OCI-LY7 (cell line): ENCODE measurements at regions not wholly inside any gene's neighbourhood (a gene's known extent, or its start where the extent isn't known, plus 50 kb on each side); places are given as distances from the start of the nearest gene placed in this dataset.

Experiments used
- BruUV-seq: library from RNA; stranded (reverse); fragments of 400-500 nt; replicated peaks from 2 replicates; lab custom pipeline; 2021; lab: Mats Ljungman, UMichigan
- CTCF ChIA-PET: fragments of 300-600 bp; sonication (Branson Sonifier 250); formaldehyde crosslinking; loops from one replicate; lab custom pipeline; 2022; ENCODE audit warnings: antibody characterized with exemption; ENCODE audit not compliant: unreplicated experiment; lab: Charles Lee
- POLR2A ChIA-PET: fragments of 300-600 bp; sonication (Branson Sonifier 250); formaldehyde crosslinking; loops from one replicate; lab custom pipeline; 2022; ENCODE audit warnings: antibody characterized with exemption; lab: Charles Lee
- DNase-seq: peaks from one replicate; pipeline ENCODE4 v3.0.0-alpha.2; 2015; ENCODE audit warnings: low spot score
- H2AFZ ChIP-seq: fragments of 200-600 bp; sonication (generic), shearing (Covaris generic); 2 replicates; pipeline ENCODE4 v1.6.1; 2014; ENCODE audit warnings: mild to moderate bottlenecking, antibody characterized with exemption, low read length, moderate library complexity
- H3K27ac ChIP-seq: fragments of 200-600 bp; sonication (generic); 2 replicates; pipeline ENCODE4 v1.5.1; 2014; ENCODE audit warnings: mixed run types, low read depth, mild to moderate bottlenecking, moderate library complexity, low read length, inconsistent platforms; ENCODE audit not compliant: poor library complexity, severe bottlenecking
- H3K36me3 ChIP-seq: fragments of 200-600 bp; sonication (generic); 2 replicates; pipeline ENCODE4 v1.6.1; 2014; ENCODE audit warnings: mild to moderate bottlenecking, antibody characterized with exemption, low read length, moderate library complexity, mixed read lengths; ENCODE audit not compliant: insufficient read depth
- H3K4me1 ChIP-seq: fragments of 200-600 bp; sonication (generic); 2 replicates; pipeline ENCODE4 v1.5.1; 2014; ENCODE audit warnings: mild to moderate bottlenecking, low read length; ENCODE audit not compliant: insufficient read depth, poor library complexity, severe bottlenecking
- H3K4me2 ChIP-seq: fragments of 200-600 bp; sonication (generic); 2 replicates; pipeline ENCODE4 v1.6.1; 2014; ENCODE audit warnings: mild to moderate bottlenecking, low read length
- H3K4me3 ChIP-seq: fragments of 200-600 bp; sonication (generic); 2 replicates; pipeline ENCODE4 v1.5.1; 2014; ENCODE audit warnings: mild to moderate bottlenecking, low read depth, low read length; ENCODE audit not compliant: poor library complexity, severe bottlenecking
- H3K79me2 ChIP-seq: fragments of 200-600 bp; sonication (generic); 2 replicates; pipeline ENCODE4 v1.6.1; 2016; ENCODE audit warnings: low read depth, mild to moderate bottlenecking, low read length, moderate library complexity, mixed read lengths; ENCODE audit not compliant: insufficient read depth
- H3K9me2 ChIP-seq: fragments of 200-600 bp; sonication (generic); 2 replicates; pipeline ENCODE4 v1.6.1; 2016; ENCODE audit warnings: mild to moderate bottlenecking, low read length, mixed read lengths; ENCODE audit not compliant: insufficient read depth
- H3K9me3 ChIP-seq: fragments of 200-600 bp; sonication (generic); 2 replicates; pipeline ENCODE4 v1.6.1; 2014; ENCODE audit warnings: mild to moderate bottlenecking, mixed run types, low read length, mixed read lengths
- H4K20me1 ChIP-seq: fragments of 200-600 bp; sonication (generic); 2 replicates; pipeline ENCODE4 v1.6.1; 2014; ENCODE audit warnings: mild to moderate bottlenecking, antibody characterized with exemption, low read length, moderate library complexity, mixed read lengths; ENCODE audit not compliant: insufficient read depth
- EZH2phosphoT487 ChIP-seq: fragments of 200-600 bp; sonication (generic); IDR thresholded peaks from 2 replicates; pipeline ENCODE4 v1.6.1; 2018; ENCODE audit warnings: low read depth, borderline replicate concordance, mild to moderate bottlenecking, mixed run types, antibody characterized with exemption, low read length, moderate library complexity, mixed read lengths
- intact Hi-C: fragments of 100-400 bp; cut with micrococcal nuclease; formaldehyde crosslinking; loops from one replicate; pipeline ENCODE4 v1.10.0; 2022; ENCODE audit not compliant: unreplicated experiment
- TF ChIP-seq, protein P1 (sequence below): fragments of 200-600 bp; sonication (generic); conservative IDR thresholded peaks from 2 replicates; pipeline ENCODE4 v1.5.1; 2014; ENCODE audit warnings: mild to moderate bottlenecking, antibody characterized with exemption, low read length, moderate library complexity, mixed read lengths

DNA sequence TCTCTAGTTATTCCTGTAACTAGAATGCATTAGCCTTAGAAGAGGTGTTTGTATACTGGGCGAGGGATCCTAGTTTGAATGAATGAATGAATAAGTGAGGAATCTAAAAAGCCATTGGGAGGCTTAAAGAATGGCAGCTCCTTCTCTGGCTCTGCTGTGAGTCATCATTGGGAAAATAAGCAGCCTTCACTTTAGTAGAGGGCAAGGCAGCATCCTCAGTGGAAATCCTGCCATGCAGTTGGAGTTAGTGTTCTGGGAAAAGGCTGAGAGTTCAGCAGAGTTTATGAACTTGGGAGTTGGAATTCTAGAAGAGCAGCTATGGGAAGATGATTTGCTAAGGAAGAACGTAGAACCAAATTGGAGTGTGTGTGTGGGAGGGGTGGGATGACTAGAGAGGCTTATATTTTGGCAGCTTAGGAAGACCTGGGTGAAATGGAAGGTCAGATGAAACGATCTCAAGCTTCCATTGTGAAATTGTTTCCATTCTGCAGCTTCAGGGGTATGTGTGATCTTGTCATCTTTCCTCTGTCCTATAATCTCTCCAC is 120.8 kb downstream of the PTCSC3 start:
- intact Hi-C loops, result no loop called here
- no peaks in the 10 kb centered on the region for H3K79me2 ChIP-seq
- no peaks in the 10 kb centered on the region for H3K36me3 ChIP-seq
- no peaks in the 10 kb centered on the region for H3K4me1 ChIP-seq
- DNase-seq, result no peak
- no peak overlapping the region for H3K27ac ChIP-seq
- no peaks in the 10 kb centered on the region for H3K9me3 ChIP-seq
- no TSS peak for BruUV-seq
- H4K20me1 ChIP-seq, result no peaks in the 10 kb centered on the region
- H3K4me3 ChIP-seq, result no peak overlapping the region
- H2AFZ ChIP-seq, result no peak overlapping the region
- H3K9me2 ChIP-seq, result no peaks in the 10 kb centered on the region
- POLR2A ChIA-PET, result interaction anchor here (0.6 kb wide), 1 partner anchor 415 kb away, joined by 5 read pairs; no protein-coding TSS in a partner anchor
- CTCF ChIA-PET, result no interaction called here
- TF ChIP-seq EZH2phosphoT487, result no peak
- TF ChIP-seq, protein P1, sequence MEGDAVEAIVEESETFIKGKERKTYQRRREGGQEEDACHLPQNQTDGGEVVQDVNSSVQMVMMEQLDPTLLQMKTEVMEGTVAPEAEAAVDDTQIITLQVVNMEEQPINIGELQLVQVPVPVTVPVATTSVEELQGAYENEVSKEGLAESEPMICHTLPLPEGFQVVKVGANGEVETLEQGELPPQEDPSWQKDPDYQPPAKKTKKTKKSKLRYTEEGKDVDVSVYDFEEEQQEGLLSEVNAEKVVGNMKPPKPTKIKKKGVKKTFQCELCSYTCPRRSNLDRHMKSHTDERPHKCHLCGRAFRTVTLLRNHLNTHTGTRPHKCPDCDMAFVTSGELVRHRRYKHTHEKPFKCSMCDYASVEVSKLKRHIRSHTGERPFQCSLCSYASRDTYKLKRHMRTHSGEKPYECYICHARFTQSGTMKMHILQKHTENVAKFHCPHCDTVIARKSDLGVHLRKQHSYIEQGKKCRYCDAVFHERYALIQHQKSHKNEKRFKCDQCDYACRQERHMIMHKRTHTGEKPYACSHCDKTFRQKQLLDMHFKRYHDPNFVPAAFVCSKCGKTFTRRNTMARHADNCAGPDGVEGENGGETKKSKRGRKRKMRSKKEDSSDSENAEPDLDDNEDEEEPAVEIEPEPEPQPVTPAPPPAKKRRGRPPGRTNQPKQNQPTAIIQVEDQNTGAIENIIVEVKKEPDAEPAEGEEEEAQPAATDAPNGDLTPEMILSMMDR, result no peak
- H3K4me2 ChIP-seq, result no peak overlapping the region

DNA sequence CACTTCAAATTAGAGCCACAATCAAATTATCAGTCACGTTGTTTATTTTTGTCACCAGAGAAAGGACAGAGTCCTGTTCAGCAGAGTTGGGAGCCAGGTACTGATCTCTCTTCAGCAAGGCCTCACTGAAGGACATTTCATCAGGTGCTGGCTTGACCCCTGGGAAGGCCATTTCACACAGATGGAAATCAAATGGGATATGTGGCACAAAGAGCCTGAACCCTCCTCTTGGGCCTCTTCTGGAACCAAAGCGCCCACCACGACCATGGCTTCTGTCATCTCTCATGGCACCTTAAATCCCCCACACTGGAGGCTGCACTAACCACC is 121.5 kb downstream of the PTCSC3 start:
- H3K9me2 ChIP-seq, result no peaks in the 10 kb centered on the region
- H3K36me3 ChIP-seq, result no peaks in the 10 kb centered on the region
- no peaks in the 10 kb centered on the region for H4K20me1 ChIP-seq
- H3K4me3 ChIP-seq, result no peak overlapping the region
- no peak overlapping the region for H3K27ac ChIP-seq
- H3K4me2 ChIP-seq, result no peak overlapping the region
- no peaks in the 10 kb centered on the region for H3K79me2 ChIP-seq
- POLR2A ChIA-PET, result interaction anchor here (0.6 kb wide), 1 partner anchor 416 kb away, joined by 5 read pairs; no protein-coding TSS in a partner anchor
- no peak for DNase-seq
- no peaks in the 10 kb centered on the region for H3K4me1 ChIP-seq
- TF ChIP-seq, protein P1, result no peak
- CTCF ChIA-PET, result no interaction called here
- no peak overlapping the region for H2AFZ ChIP-seq
- no peaks in the 10 kb centered on the region for H3K9me3 ChIP-seq
- intact Hi-C loops, result no loop called here
- no TSS peak for BruUV-seq

DNA sequence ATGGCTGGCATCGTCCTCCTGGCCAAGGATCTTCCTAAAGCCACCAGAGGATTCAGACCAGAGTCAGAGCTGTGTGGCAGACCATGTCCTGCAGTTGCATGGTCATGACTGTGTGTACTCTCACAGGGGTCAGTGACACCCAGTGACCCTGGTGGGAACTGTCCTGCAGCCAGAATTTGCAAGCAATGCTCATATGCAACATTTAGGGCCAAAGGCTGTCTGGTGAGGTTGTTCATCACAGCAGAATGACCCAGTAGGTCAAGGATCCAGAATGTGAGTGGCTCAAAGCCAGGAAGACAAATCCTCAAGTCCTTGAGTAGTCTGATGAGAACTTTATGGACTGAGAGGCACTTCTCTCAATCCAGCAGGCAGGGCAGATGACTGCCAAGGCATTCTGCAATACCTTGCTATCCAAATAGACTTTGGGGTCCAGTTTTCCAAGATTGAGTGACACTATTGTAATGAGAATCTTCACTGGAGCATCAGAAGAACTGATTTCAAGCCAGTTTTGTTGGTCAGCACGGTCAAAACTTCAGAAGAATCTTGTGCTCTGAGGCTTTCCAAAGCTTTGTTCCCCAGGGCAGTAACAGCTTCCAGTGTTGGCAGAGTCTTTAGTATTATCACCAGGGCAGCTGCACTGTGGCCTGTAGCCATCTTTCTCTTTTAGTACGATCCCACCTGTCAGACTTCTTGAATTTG is 122.0 kb downstream of the PTCSC3 start:
- CTCF ChIA-PET, result no interaction called here
- Histone ChIP-seq H3K4me1 (no peaks in the 10 kb centered on the region), H3K79me2 (no peaks in the 10 kb centered on the region), H2AFZ (no peak overlapping the region), H3K4me2 (no peak overlapping the region), H3K4me3 (no peak overlapping the region), H3K27ac (no peak overlapping the region), H4K20me1 (no peaks in the 10 kb centered on the region), H3K9me2 (no peaks in the 10 kb centered on the region), H3K9me3 (no peaks in the 10 kb centered on the region), H3K36me3 (no peaks in the 10 kb centered on the region)
- BruUV-seq, result no TSS peak
- intact Hi-C loops, result no loop called here
- TF ChIP-seq, protein P1, result no peak
- TF ChIP-seq EZH2phosphoT487, result no peak
- POLR2A ChIA-PET, result no interaction called here
- DNase-seq, result no peak
